Stimulated activated CD4-positive, alpha-beta T cell treated with anti-CD3 and anti-CD28 coated beads, Interleukin-4, amount 100 ng/mL, for 1 hour (primary cell): ENCODE measurements at regions not wholly inside any gene's neighbourhood (a gene's known extent, or its start where the extent isn't known, plus 50 kb on each side); places are given as distances from the start of the nearest gene placed in this dataset.
"Not testable (repeated sequence)": the region's sequence is repeated elsewhere in the genome, so short reads cannot be mapped to it uniquely, and the experiment has no call there.

Experiments used
- DNase-seq: peaks from one replicate; pipeline ENCODE4 v3.0.0-alpha.2; 2020

- not testable (repeated sequence) for DNase-seq
Measured at GRCh38 chr2:7878266-7878665, 803.6 kb upstream of the ID2 start.

GRCh38 chr2:7878786-7879482 lies 802.9 kb upstream of the ID2 start:
- no peak for DNase-seq

- DNase-seq: no peak
Measured at GRCh38 chr2:7879483-7879835, 802.4 kb upstream of the ID2 start.

GRCh38 chr2:7880126-7880525 lies 801.7 kb upstream of the ID2 start:
- DNase-seq: no peak

- no peak for DNase-seq
Measured at GRCh38 chr2:7880566-7880965, 801.3 kb upstream of the ID2 start.

GRCh38 chr2:7881063-7881462 lies 800.8 kb upstream of the ID2 start:
- DNase-seq: no peak

- DNase-seq: no peak
Measured at GRCh38 chr2:7881466-7881865, 800.4 kb upstream of the ID2 start.

GRCh38 chr2:7882296-7882695 lies 799.6 kb upstream of the ID2 start:
- DNase-seq: no peak

GRCh38 chr2:7884338-7884737 lies 797.5 kb upstream of the ID2 start:
- DNase-seq: no peak

- DNase-seq: no peak
Measured at GRCh38 chr2:7886666-7887065, 795.2 kb upstream of the ID2 start.

- no peak for DNase-seq
Measured at GRCh38 chr2:7887441-7887840, 794.4 kb upstream of the ID2 start.

GRCh38 chr2:7888876-7889275 lies 793.0 kb upstream of the ID2 start:
- no peak for DNase-seq

- DNase-seq: no peak
Measured at GRCh38 chr2:7891312-7891711, 790.5 kb upstream of the ID2 start.

GRCh38 chr2:7895289-7895688 lies 786.6 kb upstream of the ID2 start:
- DNase-seq: no peak

- no peak for DNase-seq
Measured at GRCh38 chr2:7896940-7897487, 784.8 kb upstream of the ID2 start.

- DNase-seq: no peak
Measured at GRCh38 chr2:7899241-7899640, 782.6 kb upstream of the ID2 start.

GRCh38 chr2:7899923-7900322 lies 781.9 kb upstream of the ID2 start:
- DNase-seq: no peak

- DNase-seq: no peak
Measured at GRCh38 chr2:7900593-7900992, 781.3 kb upstream of the ID2 start.

GRCh38 chr2:7902251-7902765 lies 779.5 kb upstream of the ID2 start:
- DNase-seq: no peak

GRCh38 chr2:7904319-7904718 lies 777.5 kb upstream of the ID2 start:
- DNase-seq: no peak

GRCh38 chr2:7905756-7906155 lies 776.1 kb upstream of the ID2 start:
- DNase-seq: no peak

GRCh38 chr2:7906431-7906830 lies 775.4 kb upstream of the ID2 start:
- DNase-seq: no peak

- DNase-seq: no peak
Measured at GRCh38 chr2:7907041-7907440, 774.8 kb upstream of the ID2 start.

- no peak for DNase-seq
Measured at GRCh38 chr2:7910752-7911151, 771.1 kb upstream of the ID2 start.

GRCh38 chr2:7911196-7911595 lies 770.7 kb upstream of the ID2 start:
- DNase-seq: no peak
